HL-60 (cell line): ENCODE measurements at regions not wholly inside any gene's neighbourhood (a gene's known extent, or its start where the extent isn't known, plus 50 kb on each side); places are given as distances from the start of the nearest gene placed in this dataset.

ENCODE experiments used
- CTCF ChIP-seq: IDR thresholded peaks from one replicate; pipeline ENCODE4 v1.5.1; 2011; ENCODE audit warnings: low read length, control low read depth, inconsistent platforms; ENCODE audit not compliant: insufficient read depth
- GABPA ChIP-seq: IDR thresholded peaks from 2 replicates; pipeline ENCODE4 v1.6.1; 2012; ENCODE audit warnings: low read depth
- POLR2AphosphoS5 ChIP-seq: IDR thresholded peaks from 2 replicates; pipeline ENCODE4 v1.6.1; 2012; ENCODE audit warnings: low read depth
- REST ChIP-seq: IDR thresholded peaks from 2 replicates; pipeline ENCODE4 v1.6.1; 2012; ENCODE audit warnings: low read depth; ENCODE audit not compliant: insufficient replicate concordance
- SPI1 ChIP-seq: IDR thresholded peaks from 2 replicates; pipeline ENCODE4 v1.6.1; 2012; ENCODE audit warnings: low read depth, mild to moderate bottlenecking, borderline replicate concordance

- TF ChIP-seq CTCF (no peak), POLR2AphosphoS5 (no peak), GABPA (no peak), REST (no peak), SPI1 (no peak)
Measured at GRCh38 chr3:143192193-143192592, 72.6 kb downstream of the CHST2 start.
